Stimulated activated CD4-positive, alpha-beta T cell treated with anti-CD3 and anti-CD28 coated beads, Interleukin-1b, Interleukin-23, amount 100 ng/mL, for 4 hours (primary cell): ENCODE measurements at regions not wholly inside any gene's neighbourhood (a gene's known extent, or its start where the extent isn't known, plus 50 kb on each side); places are given as distances from the start of the nearest gene placed in this dataset.
"Not testable (repeated sequence)": the region's sequence is repeated elsewhere in the genome, so short reads cannot be mapped to it uniquely, and the experiment has no call there.

ENCODE experiments used
- DNase-seq, 2 donors: peaks; one replicate each; pipeline ENCODE4 v3.0.0-alpha.2; 2020; ENCODE audit warnings: low read depth in 2 of 2

DNA sequence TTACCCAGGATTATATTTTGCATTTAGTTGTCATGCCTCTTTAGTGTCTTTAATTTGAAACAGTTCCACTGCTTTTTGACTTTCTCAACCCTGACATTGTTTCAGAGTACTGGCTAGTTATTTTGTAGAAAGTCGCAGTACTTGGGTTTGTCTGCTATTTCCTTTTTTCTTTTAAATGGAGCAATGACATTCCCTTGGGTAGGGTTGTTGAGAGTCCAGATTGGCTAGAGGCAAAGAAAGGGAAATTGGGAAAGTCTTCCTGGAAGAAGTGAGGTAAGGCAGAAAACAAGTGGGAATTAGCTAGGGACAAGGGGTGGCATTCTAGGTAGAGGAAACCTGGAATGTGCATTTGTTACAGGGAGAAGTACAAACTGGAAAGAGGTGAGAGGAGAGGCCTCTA, 245.9 kb downstream of the EMP1 start:
- no peak for DNase-seq

DNA sequence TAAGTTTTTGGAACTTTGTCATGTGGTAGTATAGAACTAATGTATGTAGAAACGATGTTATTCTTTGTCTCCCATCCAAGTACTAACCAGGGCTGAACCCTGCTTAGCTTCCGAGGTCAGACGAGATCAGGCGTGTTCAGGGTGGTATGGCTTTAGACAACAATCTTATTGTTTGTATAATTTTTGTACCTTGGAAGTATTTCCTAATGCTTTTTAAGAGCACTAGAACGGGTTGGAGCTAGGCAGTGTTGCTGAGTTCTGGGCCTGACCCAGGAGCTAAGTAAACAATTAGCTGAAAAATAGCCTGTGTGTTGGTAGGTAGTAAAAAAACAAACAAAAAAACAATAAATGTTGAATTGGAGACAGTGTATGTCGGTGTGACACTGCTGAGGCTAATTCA, 244.3 kb downstream of the EMP1 start:
- no peak for DNase-seq

DNA sequence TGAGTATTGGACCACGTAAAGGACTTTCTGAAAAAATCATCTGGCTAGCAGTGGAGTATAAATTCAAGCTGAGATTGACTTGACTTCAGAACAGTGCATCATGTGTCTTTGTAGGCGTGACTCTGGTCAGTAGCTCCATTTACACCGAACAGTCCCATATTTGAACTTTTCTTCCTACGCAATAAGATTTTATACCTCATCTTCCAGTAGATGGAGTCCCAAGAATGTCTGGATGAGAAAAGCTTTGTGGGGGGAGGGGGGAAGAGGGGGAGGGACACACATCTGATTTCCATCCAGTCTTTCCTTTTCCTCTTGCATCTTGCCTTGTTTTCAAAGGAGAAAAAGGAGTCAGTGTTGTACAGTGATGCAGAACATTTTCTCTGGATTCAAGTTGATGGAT, 241.0 kb downstream of the EMP1 start:
- DNase-seq = no peak

DNA sequence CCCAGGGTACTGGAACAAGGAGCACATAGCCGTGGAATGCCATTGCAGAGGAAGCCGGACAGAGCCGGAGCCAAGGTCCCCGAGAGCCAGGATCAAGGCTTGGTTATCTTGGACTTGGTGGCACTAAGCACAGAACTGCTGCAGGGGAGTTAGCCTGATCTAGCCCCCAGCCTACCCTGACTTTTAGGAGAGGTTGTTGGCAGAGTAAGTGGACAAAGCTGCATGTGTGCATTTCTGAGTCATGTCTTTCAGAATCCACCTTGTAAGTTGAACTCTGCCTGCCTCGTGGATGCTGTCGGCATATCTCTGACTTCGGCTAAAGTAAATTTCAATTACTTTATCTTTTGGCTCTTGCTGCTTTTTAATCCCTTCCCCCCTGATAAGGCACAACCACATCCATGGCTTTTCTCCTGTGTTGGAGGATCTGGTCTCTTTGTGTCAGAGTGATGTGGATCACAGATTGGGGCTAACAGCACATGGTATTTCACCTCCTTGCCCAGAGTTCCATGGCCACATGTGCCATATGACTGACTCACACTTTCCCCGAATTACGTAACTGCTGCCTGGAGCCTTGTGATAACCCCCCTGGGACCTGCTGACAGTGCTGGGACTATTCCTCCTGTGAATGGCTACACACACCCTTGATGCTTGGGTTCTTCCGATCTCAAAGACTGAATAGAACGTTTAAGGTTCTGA, 240.3 kb downstream of the EMP1 start:
- DNase-seq = no peak

DNA sequence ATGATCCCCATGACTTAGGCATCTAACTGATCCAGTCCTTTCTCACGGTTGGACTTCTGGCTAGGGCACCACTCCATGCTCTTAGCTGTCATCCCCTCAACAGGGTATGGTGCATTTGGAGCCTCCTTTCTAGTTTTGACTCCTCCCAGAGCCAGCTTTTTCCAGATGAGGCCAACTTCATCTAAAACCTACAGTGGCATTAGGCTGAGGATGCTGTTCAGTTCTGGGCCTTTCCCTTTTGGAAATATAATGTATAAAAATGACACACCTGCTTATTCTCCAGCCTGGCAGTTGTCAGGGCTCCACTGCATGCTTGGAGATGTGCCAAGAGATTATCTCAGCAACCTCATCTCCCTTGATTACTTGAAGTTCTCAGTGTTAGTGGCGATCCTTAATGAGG, 239.7 kb downstream of the EMP1 start:
- no peak for DNase-seq

DNA sequence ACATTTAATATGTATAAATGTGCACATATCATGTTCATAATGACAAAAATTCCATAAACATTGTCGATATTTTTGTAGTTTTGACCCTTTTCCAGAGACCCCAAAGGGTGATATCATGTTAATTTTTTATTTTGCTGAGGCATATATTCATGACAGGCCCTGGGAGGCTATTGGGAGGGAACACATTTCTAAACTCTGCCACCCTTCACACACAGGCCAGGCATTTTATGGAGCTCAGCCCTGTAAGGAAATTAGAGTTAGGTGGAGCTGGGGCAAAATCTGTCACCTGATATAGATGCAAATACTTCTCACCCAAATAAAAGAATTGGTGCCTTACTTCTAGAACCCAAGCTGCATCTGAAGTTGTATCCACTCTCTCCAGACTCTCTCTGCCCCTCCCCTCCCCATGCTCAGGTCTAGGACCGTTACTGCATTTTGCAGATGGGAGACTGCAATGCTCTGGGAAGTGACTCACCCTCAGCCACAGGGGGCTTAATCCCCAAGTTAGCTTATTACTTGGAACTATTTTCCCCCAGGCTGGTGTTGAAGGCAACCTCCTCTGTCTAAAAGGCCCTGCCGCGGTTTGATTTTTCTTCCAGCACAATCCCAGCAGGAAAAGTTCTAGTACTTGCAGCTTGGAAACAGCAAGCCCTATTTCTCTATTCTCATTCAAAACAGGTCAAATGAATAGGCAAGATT, 238.9 kb downstream of the EMP1 start:
- DNase-seq = no peak

DNA sequence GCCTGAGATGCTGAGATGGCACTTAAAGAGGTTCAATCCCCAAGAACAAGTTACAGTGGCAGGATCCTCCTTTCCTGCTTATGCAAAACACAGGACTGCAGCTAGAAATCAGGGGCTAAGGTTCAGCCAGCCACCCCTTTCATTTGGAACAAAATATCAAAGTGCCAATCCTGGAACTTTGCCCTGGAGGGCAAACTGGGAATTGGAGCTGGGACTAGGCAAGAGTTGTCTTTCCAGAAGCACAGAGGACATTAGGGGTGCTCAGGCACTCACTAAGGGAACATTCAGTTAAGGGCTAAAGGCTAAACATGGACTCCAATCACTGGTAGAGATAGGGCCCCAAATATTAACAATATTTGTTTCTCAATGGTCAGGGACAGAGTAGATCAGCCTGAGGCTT, 237.2 kb downstream of the EMP1 start:
- no peak for DNase-seq

DNA sequence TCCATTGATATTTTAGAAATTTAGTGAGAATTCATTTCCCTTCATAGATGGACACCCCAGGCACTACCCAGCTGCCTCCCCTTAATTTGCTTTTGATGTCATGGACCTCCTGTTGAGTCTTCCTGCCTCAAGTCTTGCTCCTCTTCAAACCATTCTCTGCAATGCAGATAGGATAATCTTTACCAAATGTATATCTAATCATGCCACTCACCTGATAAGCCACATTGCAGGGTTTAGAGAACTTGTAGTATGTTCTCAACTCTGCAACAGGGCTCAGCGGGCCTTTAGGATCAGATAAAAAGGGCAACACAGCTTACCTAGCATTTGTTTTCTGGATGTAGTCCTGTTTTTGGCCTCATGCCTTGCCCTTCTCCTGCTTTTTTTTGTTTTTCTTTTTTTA, 234.5 kb downstream of the EMP1 start:
- DNase-seq = no peak

DNA sequence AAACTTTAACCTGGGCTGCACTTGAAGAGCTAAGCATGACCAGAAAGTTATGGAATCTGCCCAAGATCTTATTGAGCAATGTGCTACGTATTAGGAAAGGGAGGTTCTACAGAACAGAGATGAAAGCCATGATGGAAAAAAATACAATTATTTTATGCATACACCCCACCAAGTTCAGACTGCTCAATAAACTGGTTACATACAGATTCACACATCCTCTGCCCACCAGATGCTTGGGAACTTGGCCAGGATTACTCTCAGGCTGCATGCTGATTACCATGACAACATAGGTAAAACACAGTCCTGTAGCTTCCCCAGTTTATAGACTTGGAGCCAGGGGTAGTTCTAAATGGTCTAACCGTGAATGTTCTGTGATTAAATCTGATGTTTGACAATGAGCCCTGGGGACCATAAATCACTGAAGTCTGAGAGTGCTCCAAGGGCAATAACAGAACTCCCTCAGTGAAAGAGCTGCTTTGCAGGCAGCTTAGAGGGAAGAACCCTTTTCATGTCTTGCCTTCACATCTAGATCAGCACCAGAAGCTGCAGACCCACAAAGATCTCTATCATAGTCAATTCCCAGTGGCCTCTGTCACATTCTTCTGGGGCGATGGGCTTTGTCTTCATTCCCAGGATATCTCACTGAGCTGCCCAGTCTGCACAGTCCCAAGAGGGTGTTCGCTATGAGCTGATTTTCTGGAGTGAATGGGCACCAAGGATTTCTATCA, 232.2 kb downstream of the EMP1 start:
- DNase-seq = no peak

DNA sequence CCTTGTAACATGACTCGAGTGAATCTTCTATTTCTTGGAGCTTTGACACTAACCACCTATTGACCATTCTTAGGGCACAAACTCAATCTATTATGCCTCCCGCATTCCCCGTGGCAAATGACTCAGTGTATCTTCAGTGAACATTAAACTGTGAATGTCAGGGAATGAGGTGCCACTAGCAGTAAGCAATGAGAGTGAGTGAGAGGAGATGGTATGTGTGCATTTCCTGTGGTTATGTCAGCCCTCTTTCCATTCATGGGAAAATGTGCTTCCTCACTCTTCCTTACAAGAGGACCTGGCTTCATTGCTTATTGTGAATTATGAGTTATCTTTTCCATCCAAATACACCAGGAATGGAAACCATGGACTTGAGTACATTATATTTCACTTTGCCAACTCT, 229.2 kb downstream of the EMP1 start:
- DNase-seq = no peak

DNA sequence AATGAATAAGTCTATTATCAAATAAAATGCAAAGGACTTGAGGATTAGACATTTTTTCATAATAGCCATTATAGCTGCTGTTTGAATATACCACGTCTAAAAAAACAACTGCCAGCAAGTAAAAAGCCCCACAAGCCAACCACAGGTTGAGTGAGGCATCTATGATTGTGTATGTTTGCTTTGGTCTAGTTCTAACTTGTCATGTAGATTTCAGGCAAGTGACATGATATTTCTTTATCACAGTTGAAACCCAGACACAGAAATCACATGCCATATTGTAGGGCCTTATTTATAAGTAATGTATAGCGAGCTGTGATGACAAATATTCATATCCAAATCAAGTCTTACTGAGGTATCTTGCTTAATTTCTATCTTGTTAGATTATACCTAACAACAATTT, 225.8 kb downstream of the EMP1 start:
- DNase-seq = no peak

DNA sequence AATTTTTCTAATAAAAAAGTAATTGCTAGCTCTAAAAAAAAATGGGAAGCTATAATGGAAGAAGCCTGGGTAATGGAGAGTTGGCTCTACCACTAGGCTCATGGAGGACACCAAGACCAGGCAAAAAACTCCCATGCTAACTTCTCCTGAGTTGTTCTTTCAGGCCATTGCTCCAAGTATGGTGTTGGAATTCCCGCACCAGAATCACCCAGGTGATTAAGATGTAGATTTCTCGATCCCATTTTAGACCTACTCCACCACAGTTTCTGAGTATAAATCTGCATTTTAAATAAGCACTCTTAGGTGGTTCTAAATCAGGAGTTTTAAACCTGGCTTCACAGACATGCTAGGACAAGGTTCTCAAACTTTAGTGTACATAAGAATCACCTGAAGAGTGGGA, 221.0 kb downstream of the EMP1 start:
- DNase-seq = no peak

DNA sequence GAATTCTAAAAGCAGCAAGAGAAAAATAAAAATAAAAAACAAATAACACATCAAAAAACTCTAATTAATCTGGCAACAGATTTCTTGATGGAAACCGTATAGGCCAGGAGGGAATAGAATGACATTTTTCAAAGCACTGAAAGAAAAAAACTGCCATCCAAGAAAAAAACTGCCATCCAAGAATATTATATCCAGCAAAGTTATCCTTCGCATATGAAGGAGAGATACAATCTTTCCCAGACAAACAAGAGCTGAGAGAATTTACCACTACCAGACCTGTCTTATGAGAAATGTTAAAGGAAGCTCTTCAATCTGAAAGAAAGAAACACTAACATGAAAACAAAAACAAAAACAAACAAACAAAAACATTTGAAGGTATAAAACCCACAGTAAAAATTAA, 214.8 kb downstream of the EMP1 start:
- no peak for DNase-seq

DNA sequence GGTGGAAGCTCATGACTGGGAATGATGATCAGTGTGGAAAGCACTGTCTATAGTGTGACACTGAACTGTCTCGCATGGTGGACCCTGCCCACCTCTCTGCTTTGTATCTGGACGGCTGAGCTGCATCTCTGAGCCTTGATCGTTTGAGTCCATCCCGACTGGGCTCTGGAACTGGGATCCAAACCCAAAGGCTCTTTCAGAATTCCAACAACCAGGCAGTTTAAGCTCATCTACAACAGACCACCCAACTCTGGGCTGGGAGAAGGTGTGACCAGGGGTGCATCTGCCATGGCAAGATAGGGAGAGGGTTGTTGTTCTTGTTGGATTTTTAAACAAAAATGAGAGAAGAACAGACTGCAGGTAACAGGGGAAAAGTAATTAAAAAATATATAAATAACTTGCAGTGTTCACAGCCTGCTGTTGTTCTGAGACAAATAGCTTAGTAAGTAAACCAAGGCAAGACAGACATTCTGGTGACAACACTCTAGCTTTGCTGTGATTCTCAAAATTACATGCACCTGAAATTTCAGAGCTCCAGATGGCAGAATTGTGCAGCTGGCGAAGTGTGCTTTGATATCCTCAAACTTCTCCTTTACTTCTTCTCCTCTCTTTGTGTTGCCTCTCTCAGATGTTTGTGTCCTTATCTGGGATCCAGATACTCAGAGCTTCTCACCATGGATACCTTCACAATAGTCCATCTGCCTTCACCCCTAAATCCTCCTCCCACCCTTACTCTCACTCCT, 209.6 kb downstream of the EMP1 start:
- no peak for DNase-seq

DNA sequence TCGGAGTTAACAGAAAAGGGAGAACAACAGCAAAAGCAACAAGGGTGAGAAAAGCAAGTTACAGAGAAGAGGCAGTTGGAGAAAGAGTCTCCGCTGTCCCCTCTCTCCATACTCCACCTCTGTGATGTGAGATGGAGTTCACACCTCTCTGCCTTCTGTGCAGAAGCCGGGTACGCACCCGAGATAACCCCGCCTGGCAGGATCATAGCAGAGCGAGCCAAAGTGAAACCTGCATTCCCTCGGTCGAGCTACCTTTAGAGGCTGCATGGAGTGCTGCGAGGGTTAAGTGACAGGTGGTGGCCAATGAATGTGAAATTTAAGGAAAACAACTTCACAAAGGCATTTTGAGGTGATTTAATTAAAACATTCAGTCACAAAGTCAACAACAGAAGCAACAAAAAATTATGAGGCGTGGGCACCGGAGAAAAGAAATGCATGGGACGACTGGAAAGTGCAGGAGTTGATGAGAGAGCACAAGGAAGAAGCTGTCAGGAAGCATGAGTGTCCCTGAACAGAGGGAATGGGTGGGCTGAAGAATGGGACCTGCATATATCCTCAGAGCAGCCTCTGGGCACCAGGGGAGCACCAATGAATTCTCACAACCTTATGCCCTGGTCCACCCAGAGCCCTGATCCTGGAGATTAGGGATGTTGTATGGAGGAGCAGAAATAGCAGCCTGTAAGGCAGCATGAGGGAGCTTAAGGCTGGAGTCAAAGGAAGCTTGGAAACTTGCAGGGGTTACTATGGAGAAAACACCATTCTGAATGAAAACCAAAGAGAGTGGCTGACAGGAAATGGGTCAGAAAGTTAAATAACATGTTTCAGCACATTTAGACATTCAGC, 208.3 kb downstream of the EMP1 start:
- DNase-seq = no peak

DNA sequence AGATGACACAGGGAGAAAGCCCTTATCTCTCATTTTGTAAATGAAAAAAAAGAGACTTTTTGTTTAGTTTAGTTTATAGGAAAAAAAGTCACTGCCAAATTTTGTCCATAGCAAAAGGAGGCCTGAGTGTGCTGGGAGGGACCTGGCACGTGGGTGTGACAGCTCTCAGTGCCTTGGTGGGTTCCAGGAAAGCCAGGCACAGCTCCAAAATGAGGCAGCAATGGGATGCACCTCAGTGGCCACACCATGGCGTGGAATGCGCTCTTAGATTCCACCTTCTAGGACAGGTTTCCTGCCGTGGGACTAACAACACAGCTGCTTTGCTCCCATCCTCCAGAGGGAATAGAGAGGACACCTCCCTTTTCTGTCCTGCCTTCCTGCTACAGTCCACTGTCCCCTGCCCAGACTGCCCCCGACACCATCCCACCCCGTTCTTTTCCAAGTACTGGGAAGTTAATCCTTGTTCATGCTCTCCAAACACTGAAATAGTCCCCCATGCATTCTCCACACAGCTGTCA, 207.6 kb downstream of the EMP1 start:
- no peak for DNase-seq

DNA sequence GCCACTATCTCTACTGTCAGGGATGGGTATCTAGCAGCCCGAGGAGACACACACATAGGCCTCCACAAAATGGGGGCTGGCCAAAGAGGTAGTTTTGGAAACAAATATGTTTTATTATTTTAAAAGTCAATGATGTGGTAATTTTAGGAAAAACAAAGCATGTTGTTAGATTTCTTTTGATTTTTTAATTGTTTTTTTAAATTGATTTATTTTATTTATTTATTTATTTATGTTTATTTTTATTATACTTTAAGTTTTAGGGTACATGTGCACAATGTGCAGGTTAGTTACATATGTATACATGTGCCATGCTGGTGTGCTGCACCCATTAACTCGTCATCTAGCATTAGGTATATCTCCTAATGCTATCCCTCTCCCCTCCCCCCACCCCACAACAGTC, 194.8 kb downstream of the EMP1 start:
- not testable (repeated sequence) for DNase-seq

DNA sequence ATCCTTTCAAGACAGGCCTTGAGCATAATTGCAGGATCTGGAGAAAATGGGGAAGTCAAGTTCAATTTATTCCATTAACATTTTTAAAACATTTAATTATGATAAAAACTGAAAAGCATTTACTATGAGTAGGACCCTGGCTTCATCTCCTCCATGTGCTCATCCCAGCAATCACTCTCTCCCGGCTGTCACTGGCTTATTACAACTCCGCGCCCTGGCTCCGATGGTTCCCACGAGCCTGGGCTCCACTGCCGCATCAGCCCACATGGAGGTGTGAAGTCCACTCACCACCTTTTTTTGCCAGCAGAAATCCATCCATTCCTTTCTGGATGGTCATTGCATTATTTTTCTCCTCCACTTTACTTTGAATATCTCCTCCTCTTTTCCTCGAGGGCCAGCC, 194.4 kb downstream of the EMP1 start:
- no peak for DNase-seq

DNA sequence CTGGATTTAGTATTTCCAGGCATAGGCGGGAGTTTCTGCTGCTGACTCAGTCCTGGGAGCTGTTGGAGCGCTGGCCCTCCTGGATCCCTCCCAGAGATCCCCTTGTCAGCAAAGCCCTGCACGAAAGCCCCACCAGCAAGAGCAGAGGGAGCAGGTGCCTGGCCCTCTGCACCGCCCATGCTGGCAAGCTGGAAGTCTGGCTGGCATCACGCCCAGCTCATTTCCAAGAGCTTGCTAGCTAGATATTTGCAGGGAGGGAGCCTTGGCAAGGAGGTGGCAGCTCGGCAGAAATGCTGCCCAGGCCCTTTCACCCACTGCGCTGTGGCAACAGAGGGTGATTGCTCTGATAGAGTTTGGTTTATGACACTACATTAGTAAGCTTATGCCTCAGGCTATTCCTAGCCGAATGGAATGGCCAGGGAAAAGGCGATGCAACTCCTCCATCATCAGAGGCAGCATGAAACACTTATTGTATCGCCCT, 193.9 kb downstream of the EMP1 start:
- no peak for DNase-seq

DNA sequence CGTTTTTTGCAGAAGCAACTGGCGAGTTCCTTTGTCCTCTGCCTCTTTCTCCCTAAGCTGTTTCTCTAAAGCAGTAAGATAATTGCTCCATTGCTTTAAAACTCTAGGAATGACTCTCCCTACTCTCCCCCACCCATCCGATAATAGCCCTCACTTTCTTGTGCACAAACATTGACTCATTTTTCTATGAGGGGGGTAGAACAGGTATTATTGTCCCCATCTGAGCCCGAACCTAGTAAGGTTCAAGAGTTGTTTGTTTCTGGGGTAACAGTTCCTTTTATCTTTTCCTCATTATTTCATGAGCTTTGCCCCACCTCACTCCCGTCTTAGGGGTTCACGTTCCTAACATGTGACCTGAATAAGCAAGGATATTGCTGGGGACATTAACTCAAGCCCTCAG, 190.6 kb downstream of the EMP1 start:
- DNase-seq = no peak
